HG02588 (cell line): ENCODE measurements at regions not wholly inside any gene's neighbourhood (a gene's known extent, or its start where the extent isn't known, plus 50 kb on each side); places are given as distances from the start of the nearest gene placed in this dataset.

ENCODE experiments used
- ATAC-seq: cut with Tn5 transposase; IDR thresholded peaks from one replicate; pipeline ENCODE4 v1.9.1; 2021; ENCODE audit warnings: mild to moderate bottlenecking, moderate library complexity; ENCODE audit not compliant: unreplicated experiment

- ATAC-seq = no peak
Observed at GRCh38 chr18:30929718-30930117, 112.8 kb downstream of the DSC3 start.

- no peak for ATAC-seq
Observed at GRCh38 chr18:30929065-30929464, 113.5 kb downstream of the DSC3 start.

GRCh38 chr18:30927517-30928075 is 114.9 kb downstream of the DSC3 start:
- ATAC-seq = no peak

GRCh38 chr18:30927042-30927441 is 115.5 kb downstream of the DSC3 start:
- ATAC-seq = no peak

GRCh38 chr18:30925795-30926194 is 116.7 kb downstream of the DSC3 start:
- no peak for ATAC-seq

- no peak for ATAC-seq
Observed at GRCh38 chr18:30920757-30921156, 121.8 kb downstream of the DSC3 start.

- ATAC-seq = no peak
Observed at GRCh38 chr18:30920351-30920750, 122.2 kb downstream of the DSC3 start.

GRCh38 chr18:30917651-30918050 is 124.9 kb downstream of the DSC3 start:
- no peak for ATAC-seq

GRCh38 chr18:30915336-30915988 is 127.1 kb downstream of the DSC3 start:
- no peak for ATAC-seq

GRCh38 chr18:30908381-30908780 is 134.2 kb downstream of the DSC3 start:
- no peak for ATAC-seq

- no peak for ATAC-seq
Observed at GRCh38 chr18:30903566-30903965, 139.0 kb downstream of the DSC3 start.

- ATAC-seq = no peak
Observed at GRCh38 chr18:30889519-30890301, 152.8 kb downstream of the DSC3 start.

GRCh38 chr18:30888344-30888743 is 154.2 kb downstream of the DSC3 start:
- no peak for ATAC-seq

GRCh38 chr18:30886998-30887397 is 155.5 kb downstream of the DSC3 start:
- no peak for ATAC-seq

GRCh38 chr18:30870466-30870865 is 172.1 kb downstream of the DSC3 start:
- ATAC-seq = no peak

GRCh38 chr18:30862900-30863299 is 179.6 kb downstream of the DSC3 start:
- no peak for ATAC-seq

GRCh38 chr18:30860741-30861140 is 181.8 kb downstream of the DSC3 start:
- ATAC-seq = no peak

- ATAC-seq = no peak
Observed at GRCh38 chr18:30859036-30859435, 183.5 kb downstream of the DSC3 start.

- no peak for ATAC-seq
Observed at GRCh38 chr18:30858560-30858959, 184.0 kb downstream of the DSC3 start.

GRCh38 chr18:30855762-30856161 is 186.8 kb downstream of the DSC3 start:
- ATAC-seq = no peak

- no peak for ATAC-seq
Observed at GRCh38 chr18:30852980-30853379, 189.6 kb downstream of the DSC3 start.

- ATAC-seq = no peak
Observed at GRCh38 chr18:30852541-30852940, 190.0 kb downstream of the DSC3 start.
